ENCODE measurements at regions not wholly inside any gene's neighbourhood (a gene's known extent, or its start where the extent isn't known, plus 50 kb on each side); places are given as distances from the start of the nearest gene placed in this dataset.

GRCh38 chr6:104648347-104648746 is 211.4 kb downstream of the HACE1 start:
- TF ChIP-seq CTCF (IDR thresholded peaks at IDR 0.05; ENCODE audit: insufficient read depth, low read length, poor library complexity, severe bottlenecking) = no peak
- no peak for DNase-seq (ENCODE audit: extremely low read depth, insufficient read length)
- H3K27me3 ChIP-seq (replicated peaks; ENCODE audit: control insufficient read depth, insufficient read depth, low read length) = no peaks in the 10 kb centered on the region
- H3K36me3 ChIP-seq (ENCODE audit: control insufficient read depth, insufficient read depth, low read length) = no peaks in the 10 kb centered on the region
- no peak overlapping the region for H3K4me3 ChIP-seq (replicated peaks; ENCODE audit: low read depth, low read length)

GRCh38 chr6:104644848-104645247 is 214.9 kb downstream of the HACE1 start:
- no peak for TF ChIP-seq CTCF (IDR thresholded peaks at IDR 0.05; ENCODE audit: insufficient read depth, low read length, poor library complexity, severe bottlenecking)
- no peaks in the 10 kb centered on the region for H3K27me3 ChIP-seq (replicated peaks; ENCODE audit: control insufficient read depth, insufficient read depth, low read length)
- no peak for DNase-seq (ENCODE audit: extremely low read depth, insufficient read length)
- no peaks in the 10 kb centered on the region for H3K36me3 ChIP-seq (ENCODE audit: control insufficient read depth, insufficient read depth, low read length)
- H3K4me3 ChIP-seq (replicated peaks; ENCODE audit: low read depth, low read length) = no peak overlapping the region

DNA sequence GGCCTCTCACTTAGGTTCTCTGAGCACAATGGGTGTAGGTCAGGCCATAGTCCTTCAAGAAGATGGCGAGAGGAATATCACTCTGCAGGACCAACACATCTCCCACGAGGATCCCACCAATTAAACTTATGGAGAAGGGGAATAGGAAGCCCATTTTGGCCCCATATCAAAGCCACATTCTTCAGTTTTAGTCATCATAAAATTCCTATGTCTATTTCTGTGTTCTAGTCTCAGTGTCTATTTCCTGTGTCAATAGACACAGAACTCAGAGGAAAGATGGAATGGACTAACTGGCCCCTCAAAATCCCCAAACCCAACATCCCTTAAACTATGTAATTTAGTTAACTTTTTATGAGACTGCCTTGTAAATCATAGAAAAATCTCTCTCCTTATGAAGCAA is 216.8 kb downstream of the HACE1 start:
- no peak for DNase-seq (ENCODE audit: extremely low read depth, insufficient read length)
- no peaks in the 10 kb centered on the region for H3K36me3 ChIP-seq (ENCODE audit: control insufficient read depth, insufficient read depth, low read length)
- no peaks in the 10 kb centered on the region for H3K27me3 ChIP-seq (replicated peaks; ENCODE audit: control insufficient read depth, insufficient read depth, low read length)
- no peak for TF ChIP-seq CTCF (IDR thresholded peaks at IDR 0.05; ENCODE audit: insufficient read depth, low read length, poor library complexity, severe bottlenecking)
- no peak overlapping the region for H3K4me3 ChIP-seq (replicated peaks; ENCODE audit: low read depth, low read length)

DNA sequence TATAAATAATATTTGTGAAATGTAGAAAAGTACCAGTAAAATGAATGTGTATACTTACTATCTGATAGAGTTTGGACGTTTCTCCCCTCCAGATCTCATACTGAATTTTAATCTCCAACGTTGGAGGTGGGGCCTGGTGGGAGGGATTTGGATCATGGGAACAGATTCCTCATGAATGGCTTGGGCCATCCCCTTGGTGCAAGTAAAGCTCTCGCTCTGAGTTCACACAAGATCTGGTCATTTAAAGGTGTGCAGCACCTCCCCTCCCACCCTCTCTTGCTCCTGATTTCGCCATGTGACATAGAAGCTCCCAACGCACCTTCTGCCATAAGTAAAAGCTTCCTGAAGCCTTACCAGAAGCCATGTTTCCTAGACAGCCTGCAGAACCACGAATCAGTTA is 219.0 kb downstream of the HACE1 start:
- TF ChIP-seq CTCF (IDR thresholded peaks at IDR 0.05; ENCODE audit: insufficient read depth, low read length, poor library complexity, severe bottlenecking) = no peak
- no peak for DNase-seq (ENCODE audit: extremely low read depth, insufficient read length)
- Histone ChIP-seq H3K27me3 (replicated peaks; ENCODE audit: control insufficient read depth, insufficient read depth, low read length) (no peaks in the 10 kb centered on the region), H3K4me3 (replicated peaks; ENCODE audit: low read depth, low read length) (no peak overlapping the region), H3K36me3 (ENCODE audit: control insufficient read depth, insufficient read depth, low read length) (no peaks in the 10 kb centered on the region)

- no peak for DNase-seq (ENCODE audit: extremely low read depth, insufficient read length)
- H3K27me3 ChIP-seq (replicated peaks; ENCODE audit: control insufficient read depth, insufficient read depth, low read length) = no peaks in the 10 kb centered on the region
- no peaks in the 10 kb centered on the region for H3K36me3 ChIP-seq (ENCODE audit: control insufficient read depth, insufficient read depth, low read length)
- no peak for TF ChIP-seq CTCF (IDR thresholded peaks at IDR 0.05; ENCODE audit: insufficient read depth, low read length, poor library complexity, severe bottlenecking)
- no peak overlapping the region for H3K4me3 ChIP-seq (replicated peaks; ENCODE audit: low read depth, low read length)
Measured at GRCh38 chr6:104640150-104640700, 219.5 kb downstream of the HACE1 start.

DNA sequence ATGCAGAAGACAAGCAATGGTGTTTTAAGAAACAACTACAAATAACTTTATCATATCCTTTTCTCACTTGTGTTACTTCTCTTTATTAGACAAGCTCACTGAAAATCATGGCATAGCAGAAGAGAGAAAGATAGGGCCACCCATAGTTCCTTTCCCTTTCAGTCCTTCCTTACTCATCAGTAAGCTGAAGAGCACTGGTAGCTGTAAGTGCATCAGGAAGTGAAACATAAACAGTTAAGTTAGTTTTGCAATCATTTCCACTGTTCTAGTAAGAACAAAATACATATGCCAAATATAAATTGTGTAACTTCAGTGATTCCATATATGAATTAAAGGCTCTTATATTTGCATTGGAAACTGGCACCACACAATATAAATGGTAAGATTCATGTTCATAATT is 220.1 kb downstream of the HACE1 start:
- Histone ChIP-seq H3K4me3 (replicated peaks; ENCODE audit: low read depth, low read length) (no peak overlapping the region), H3K27me3 (replicated peaks; ENCODE audit: control insufficient read depth, insufficient read depth, low read length) (no peaks in the 10 kb centered on the region), H3K36me3 (ENCODE audit: control insufficient read depth, insufficient read depth, low read length) (no peaks in the 10 kb centered on the region)
- TF ChIP-seq CTCF (IDR thresholded peaks at IDR 0.05; ENCODE audit: insufficient read depth, low read length, poor library complexity, severe bottlenecking) = no peak
- peak; percentile 9 for DNase-seq (ENCODE audit: extremely low read depth, insufficient read length)
